ENCODE measurements at regions not wholly inside any gene's neighbourhood (a gene's known extent, or its start where the extent isn't known, plus 50 kb on each side); places are given as distances from the start of the nearest gene placed in this dataset.
"Not testable (repeated sequence)": the region's sequence is repeated elsewhere in the genome, so short reads cannot be mapped to it uniquely, and the experiment has no call there.

DNA sequence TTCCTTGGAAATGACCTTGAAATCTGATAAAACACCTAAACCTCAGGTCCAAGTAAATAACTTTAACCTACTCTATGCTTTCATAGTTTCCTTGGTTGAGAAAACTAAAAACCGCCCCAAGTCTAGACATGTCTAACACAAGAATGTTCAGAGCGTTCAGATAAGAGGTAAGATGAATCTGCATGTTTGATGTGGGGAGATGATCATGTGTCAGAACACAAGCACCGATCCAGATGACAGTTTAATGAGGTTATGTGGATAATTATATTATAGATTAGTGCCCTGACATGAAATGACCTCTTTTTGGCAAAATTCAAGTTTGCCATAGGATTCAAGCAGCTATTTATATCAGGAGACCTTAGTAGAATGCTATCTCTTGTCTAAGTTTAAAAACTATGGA, 729.8 kb upstream of the SOX11 start:
- no peak for DNase-seq

GRCh38 chr2:4963106-4963505, 729.1 kb upstream of the SOX11 start:
- no peak for DNase-seq

DNA sequence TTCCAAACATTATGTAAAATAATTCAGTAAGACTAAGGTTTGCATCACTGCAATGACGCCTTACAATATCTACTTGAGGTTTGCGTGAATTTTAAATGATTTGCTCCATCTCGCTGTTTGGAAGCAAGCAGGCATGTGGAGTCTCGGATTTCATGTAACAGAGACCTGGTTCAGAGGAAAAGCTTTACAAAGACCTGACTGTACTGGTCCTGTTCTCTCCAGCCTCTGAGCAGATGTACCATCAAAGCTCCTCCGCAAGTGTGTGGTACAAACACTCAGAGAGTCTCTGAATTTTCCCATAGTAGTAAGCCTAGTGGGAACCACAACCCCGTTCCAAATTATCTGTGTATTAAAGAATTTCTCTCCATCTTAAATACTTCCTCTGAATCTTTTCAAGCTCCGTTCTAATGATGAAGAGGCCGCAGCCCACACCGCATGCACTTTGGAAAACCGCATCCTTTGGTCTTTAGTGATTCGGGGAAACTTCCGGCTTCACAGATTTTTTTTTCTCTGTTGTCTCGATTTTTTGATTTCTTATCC, 728.1 kb upstream of the SOX11 start:
- DNase-seq: no peak

DNA sequence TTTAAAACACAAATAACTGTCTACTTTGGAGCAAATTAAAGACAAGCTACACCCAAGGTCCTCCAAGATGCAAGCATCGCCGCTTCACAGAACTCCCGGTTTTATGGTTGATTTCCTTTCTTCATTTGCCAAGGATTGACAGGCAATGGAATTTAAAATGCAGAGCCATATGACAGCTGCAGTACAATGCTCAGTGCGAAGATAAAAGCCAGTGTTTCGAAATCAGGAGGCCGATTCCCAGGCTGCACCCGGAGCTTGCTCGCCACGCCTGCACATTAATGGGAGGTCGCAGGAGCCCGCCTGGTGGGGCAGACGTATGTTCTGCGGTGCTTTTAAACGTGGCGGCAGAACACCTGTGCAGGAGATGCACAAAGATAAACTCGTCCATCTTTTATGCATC, 727.6 kb upstream of the SOX11 start:
- DNase-seq: no peak

GRCh38 chr2:4965556-4966320, 726.4 kb upstream of the SOX11 start:
- no peak for DNase-seq

- DNase-seq: no peak
These were observed 725.0 kb upstream of the SOX11 start for GRCh38 chr2:4967206-4967605.

GRCh38 chr2:4972472-4972871, 719.7 kb upstream of the SOX11 start:
- DNase-seq: no peak

- no peak for DNase-seq
These were observed 718.8 kb upstream of the SOX11 start for GRCh38 chr2:4973354-4973753.

GRCh38 chr2:4973973-4974372, 718.2 kb upstream of the SOX11 start:
- no peak for DNase-seq

DNA sequence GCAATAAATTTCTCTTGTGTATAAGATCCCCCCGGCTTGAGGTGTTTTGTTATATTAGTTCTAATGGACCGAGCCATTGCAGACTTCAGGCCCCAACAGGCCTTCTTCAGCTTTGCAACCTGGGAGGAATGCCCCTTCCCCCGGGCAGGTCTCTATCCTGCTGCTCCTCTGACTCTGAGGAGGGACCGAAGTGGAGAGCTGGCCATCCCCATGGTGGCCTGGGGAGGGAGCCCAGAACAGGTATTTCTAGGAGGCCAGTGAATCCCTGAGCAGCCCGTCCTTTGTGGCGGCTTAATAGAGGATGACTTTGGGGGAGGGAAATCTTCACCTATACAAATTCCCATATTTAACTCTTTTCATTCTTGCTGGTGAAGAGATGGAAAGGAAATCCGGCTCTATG, 715.8 kb upstream of the SOX11 start:
- no peak for DNase-seq

DNA sequence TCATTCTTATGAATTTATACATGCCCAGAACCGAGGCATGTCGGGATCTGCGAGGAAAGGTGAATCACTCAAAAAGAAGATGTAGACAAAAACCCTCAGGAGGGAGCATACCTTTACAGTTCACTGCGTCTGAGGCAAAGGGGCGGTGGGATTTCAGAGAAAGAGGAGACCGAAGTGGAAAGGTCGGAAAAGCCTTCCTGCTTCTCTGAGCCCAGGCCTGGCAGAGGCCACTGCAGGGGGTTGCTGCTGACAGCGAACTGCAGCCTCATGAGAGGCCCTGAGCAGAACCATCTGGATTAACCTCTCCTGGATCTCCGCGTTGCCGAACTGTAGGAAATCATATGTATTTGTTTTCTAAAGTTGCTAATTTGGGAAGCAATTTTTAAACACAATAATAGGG, 713.1 kb upstream of the SOX11 start:
- no peak for DNase-seq

- DNase-seq: no peak
These were observed 711.2 kb upstream of the SOX11 start for GRCh38 chr2:4980995-4981394.

GRCh38 chr2:4981802-4982409, 710.3 kb upstream of the SOX11 start:
- DNase-seq: no peak

DNA sequence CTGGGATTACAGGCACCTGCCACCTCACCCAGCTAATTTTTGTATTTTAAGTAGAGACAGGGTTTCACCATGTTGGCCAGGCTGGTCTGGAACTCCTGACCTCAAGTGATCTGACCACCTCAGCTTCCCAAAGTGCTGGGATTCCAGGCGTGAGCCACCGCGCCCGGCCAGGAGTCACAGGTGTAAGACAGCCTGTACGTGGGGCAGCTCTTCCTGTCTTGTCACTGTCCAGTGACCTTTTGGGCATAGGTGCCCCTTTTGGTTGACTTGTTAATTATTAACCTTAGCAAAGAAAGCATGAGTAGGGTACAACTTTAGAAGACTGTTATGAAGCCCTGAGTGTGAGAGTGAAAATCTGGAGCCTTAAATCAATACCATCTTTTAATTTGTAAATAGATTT, 703.7 kb upstream of the SOX11 start:
- DNase-seq: not testable (repeated sequence)

- no peak for DNase-seq
These were observed 700.0 kb upstream of the SOX11 start for GRCh38 chr2:4992226-4992625.

DNA sequence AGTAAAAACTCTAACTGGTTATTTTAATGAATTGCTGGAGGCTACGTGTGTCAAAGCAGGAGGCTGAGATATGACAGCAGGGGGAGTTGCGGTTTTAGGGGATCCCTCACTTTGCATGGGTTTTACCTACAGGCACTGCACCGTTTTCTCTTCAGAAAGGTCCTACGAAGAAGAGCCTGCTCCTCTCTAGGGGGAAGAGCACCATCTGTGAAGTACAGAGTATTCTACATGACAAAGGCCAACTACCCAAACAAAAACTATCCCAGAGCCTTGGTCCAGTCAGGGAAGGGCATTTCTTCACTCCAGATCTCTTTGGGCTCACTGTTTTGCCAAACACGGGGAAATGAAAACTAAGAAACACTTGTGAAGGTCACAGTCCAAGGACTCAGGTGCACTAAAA, 696.7 kb upstream of the SOX11 start:
- DNase-seq: no peak

- no peak for DNase-seq
These were observed 684.6 kb upstream of the SOX11 start for GRCh38 chr2:5007596-5007995.

GRCh38 chr2:5019324-5019723, 672.9 kb upstream of the SOX11 start:
- DNase-seq: no peak

GRCh38 chr2:5020116-5020875, 671.9 kb upstream of the SOX11 start:
- no peak for DNase-seq

- DNase-seq: no peak
These were observed 671.0 kb upstream of the SOX11 start for GRCh38 chr2:5021136-5021535.

DNA sequence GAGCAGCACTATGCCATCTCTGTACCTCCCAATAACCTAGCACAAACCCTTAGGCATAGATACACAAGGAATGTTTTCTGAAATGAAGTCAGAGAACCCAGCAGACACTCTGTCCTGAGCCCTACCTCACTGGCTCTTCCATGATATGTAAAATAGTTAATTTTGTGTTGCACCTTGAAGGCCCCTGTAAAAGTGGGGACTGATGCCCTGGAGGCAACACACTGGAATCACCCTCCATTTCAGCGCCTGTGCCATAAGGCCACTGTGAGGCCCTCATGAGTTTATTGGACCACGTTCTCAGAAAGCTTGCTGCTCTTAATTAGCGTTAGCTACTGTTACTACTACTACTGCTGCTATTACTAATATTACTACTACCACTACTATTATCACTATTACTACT, 670.1 kb upstream of the SOX11 start:
- no peak for DNase-seq

- not testable (repeated sequence) for DNase-seq
These were observed 669.2 kb upstream of the SOX11 start for GRCh38 chr2:5022708-5023635.
